Peyer's patch (tissue), 4 donors: ENCODE measurements at regions not wholly inside any gene's neighbourhood (a gene's known extent, or its start where the extent isn't known, plus 50 kb on each side); places are given as distances from the start of the nearest gene placed in this dataset.

Experiments used
- DNase-seq, 3 donors: peaks; one replicate each; pipeline ENCODE4 v3.0.0-alpha.2; 2017 to 2019
- H3K27ac ChIP-seq, 4 donors: fragments of 200-600 bp; sonication (generic); one replicate each; pipeline ENCODE4 v1.5.1; 2016 to 2019
- H3K27me3 ChIP-seq, 2 donors: fragments of 200-600 bp; sonication (generic); one replicate each; pipeline ENCODE4 v1.5.1; 2019
- H3K36me3 ChIP-seq, 3 donors: fragments of 200-600 bp; sonication (generic); one replicate each; pipeline ENCODE4 v1.5.1; 2016 to 2019
- H3K4me1 ChIP-seq, 4 donors: fragments of 200-600 bp; sonication (generic); one replicate each; pipeline ENCODE4 v1.5.1; 2016 to 2019
- H3K4me3 ChIP-seq, 4 donors: fragments of 200-600 bp; sonication (generic); 1 replicate in 3 of 4; 2 replicates in 1 of 4; pipeline ENCODE4 v1.5.1; 2016 to 2019; ENCODE audit warnings: mild to moderate bottlenecking in 1 of 4
- H3K9me3 ChIP-seq, 4 donors: fragments of 200-600 bp; sonication (generic); one replicate each; pipeline ENCODE4 v1.5.1; 2016 to 2019; ENCODE audit warnings: mild to moderate bottlenecking in 1 of 4
- CTCF ChIP-seq, 6 experiments: fragments of 450-650 bp in 4 of 6; fragments of 200-600 bp in 2 of 6; sonication (generic) in 1 of 6; IDR thresholded peaks; one replicate each; pipeline ENCODE4 v1.5.1; 2017 to 2019; ENCODE audit warnings: antibody characterized with exemption in 6 of 6, mild to moderate bottlenecking in 3 of 6, moderate library complexity in 1 of 6
- POLR2A ChIP-seq, 2 donors: fragments of 450-650 bp; IDR thresholded peaks; one replicate each; pipeline ENCODE4 v1.5.1; 2017; ENCODE audit warnings: antibody characterized with exemption in 2 of 2, mild to moderate bottlenecking in 2 of 2, moderate library complexity in 2 of 2

- H3K27ac ChIP-seq: no peak overlapping the region
- no peak for DNase-seq
Measured at GRCh38 chr12:89126712-89127111, 225.6 kb downstream of the DUSP6 start.

GRCh38 chr12:89122852-89123251, 229.4 kb downstream of the DUSP6 start:
- no peaks in the 10 kb centered on the region for H3K4me1 ChIP-seq
- no peak for DNase-seq
- no peak overlapping the region for H3K4me3 ChIP-seq
- TF ChIP-seq POLR2A (IDR thresholded peaks at IDR 0.05): no peak
- no peak for TF ChIP-seq CTCF (IDR thresholded peaks at IDR 0.05)
- no peak overlapping the region for H3K27ac ChIP-seq
- no peaks in the 10 kb centered on the region for H3K9me3 ChIP-seq
- H3K36me3 ChIP-seq: no peaks in the 10 kb centered on the region
- H3K27me3 ChIP-seq: no peaks in the 10 kb centered on the region

More at GRCh38 chr12:89126712-89127111, 225.6 kb downstream of the DUSP6 start:
- Histone ChIP-seq H3K36me3 (no peaks in the 10 kb centered on the region), H3K27me3 (no peaks in the 10 kb centered on the region), H3K9me3 (no peaks in the 10 kb centered on the region), H3K4me3 (no peak overlapping the region), H3K4me1 (no peaks in the 10 kb centered on the region)
- TF ChIP-seq CTCF (IDR thresholded peaks at IDR 0.05): no peak
- TF ChIP-seq POLR2A (IDR thresholded peaks at IDR 0.05): no peak

- H3K27me3 ChIP-seq: no peaks in the 10 kb centered on the region
- TF ChIP-seq CTCF (IDR thresholded peaks at IDR 0.05) (no peak), POLR2A (IDR thresholded peaks at IDR 0.05) (no peak)
- H3K9me3 ChIP-seq: no peaks in the 10 kb centered on the region
- no peak overlapping the region for H3K27ac ChIP-seq
- no peaks in the 10 kb centered on the region for H3K4me1 ChIP-seq
- DNase-seq: no peak
- H3K4me3 ChIP-seq: no peak overlapping the region
- no peaks in the 10 kb centered on the region for H3K36me3 ChIP-seq
Measured at GRCh38 chr12:89117448-89118034, 234.8 kb downstream of the DUSP6 start.

- TF ChIP-seq CTCF (IDR thresholded peaks at IDR 0.05) (no peak), POLR2A (IDR thresholded peaks at IDR 0.05) (no peak)
- H3K4me1 ChIP-seq: no peaks in the 10 kb centered on the region
- no peaks in the 10 kb centered on the region for H3K9me3 ChIP-seq
- H3K27ac ChIP-seq: no peak overlapping the region
- no peaks in the 10 kb centered on the region for H3K27me3 ChIP-seq
- H3K36me3 ChIP-seq: no peaks in the 10 kb centered on the region
- H3K4me3 ChIP-seq: no peak overlapping the region
- DNase-seq: no peak
Measured at GRCh38 chr12:89111964-89112363, 240.3 kb downstream of the DUSP6 start.

- no peak for DNase-seq
- Histone ChIP-seq H3K36me3 (no peaks in the 10 kb centered on the region), H3K27me3 (no peaks in the 10 kb centered on the region), H3K4me3 (no peak overlapping the region), H3K9me3 (no peaks in the 10 kb centered on the region), H3K27ac (no peak overlapping the region), H3K4me1 (no peaks in the 10 kb centered on the region)
- TF ChIP-seq CTCF (IDR thresholded peaks at IDR 0.05): no peak
- TF ChIP-seq POLR2A (IDR thresholded peaks at IDR 0.05): no peak
Measured at GRCh38 chr12:89108265-89108664, 244.0 kb downstream of the DUSP6 start.

- Histone ChIP-seq H3K4me3 (no peak overlapping the region), H3K27me3 (no peaks in the 10 kb centered on the region), H3K36me3 (no peaks in the 10 kb centered on the region), H3K4me1 (no peaks in the 10 kb centered on the region), H3K9me3 (no peaks in the 10 kb centered on the region), H3K27ac (no peak overlapping the region)
- DNase-seq: no peak
- no peak for TF ChIP-seq POLR2A (IDR thresholded peaks at IDR 0.05)
- no peak for TF ChIP-seq CTCF (IDR thresholded peaks at IDR 0.05)
Measured at GRCh38 chr12:89106950-89107349, 245.4 kb downstream of the DUSP6 start.
